ENCODE measurements at regions not wholly inside any gene's neighbourhood (a gene's known extent, or its start where the extent isn't known, plus 50 kb on each side); places are given as distances from the start of the nearest gene placed in this dataset.
A peak's percentile ranks its signal among the peaks of the same experiment; 100 is the strongest.
"Not testable (repeated sequence)": the region's sequence is repeated elsewhere in the genome, so short reads cannot be mapped to it uniquely, and the experiment has no call there.

DNA sequence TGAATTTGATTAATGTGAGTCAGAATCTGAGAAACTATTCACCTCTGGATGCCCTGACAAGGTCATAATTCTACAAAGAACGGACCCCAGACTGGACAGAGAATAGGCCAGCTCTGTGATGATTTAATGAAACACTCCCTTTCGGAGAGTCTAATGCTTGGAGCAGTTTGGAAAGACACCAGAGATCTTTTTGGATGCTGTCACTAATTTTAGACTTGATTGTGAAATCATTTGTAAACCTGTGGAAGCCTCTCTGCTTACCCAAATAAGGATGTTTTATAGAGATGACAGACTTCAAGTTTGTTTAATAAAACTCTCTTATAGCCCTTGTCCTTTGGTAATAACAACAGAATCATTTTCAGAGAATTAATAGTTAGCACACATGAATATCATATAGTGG lies 83.5 kb downstream of the MYL12B start:
- H3K4me3 Mint-ChIP-seq = no peak overlapping the region
- no peaks in the 10 kb centered on the region for H3K36me3 Mint-ChIP-seq (ENCODE audit: low read depth)
- no peaks in the 10 kb centered on the region for H3K9me3 Mint-ChIP-seq
- peaks cover 22% of the 10 kb centered on the region for H3K4me1 Mint-ChIP-seq (ENCODE audit: low read depth)
- no peak overlapping the region for H3K27ac Mint-ChIP-seq
- peaks cover 6% of the 10 kb centered on the region for H3K27me3 Mint-ChIP-seq (ENCODE audit: insufficient read depth)
- TF ChIP-seq, protein P1, sequence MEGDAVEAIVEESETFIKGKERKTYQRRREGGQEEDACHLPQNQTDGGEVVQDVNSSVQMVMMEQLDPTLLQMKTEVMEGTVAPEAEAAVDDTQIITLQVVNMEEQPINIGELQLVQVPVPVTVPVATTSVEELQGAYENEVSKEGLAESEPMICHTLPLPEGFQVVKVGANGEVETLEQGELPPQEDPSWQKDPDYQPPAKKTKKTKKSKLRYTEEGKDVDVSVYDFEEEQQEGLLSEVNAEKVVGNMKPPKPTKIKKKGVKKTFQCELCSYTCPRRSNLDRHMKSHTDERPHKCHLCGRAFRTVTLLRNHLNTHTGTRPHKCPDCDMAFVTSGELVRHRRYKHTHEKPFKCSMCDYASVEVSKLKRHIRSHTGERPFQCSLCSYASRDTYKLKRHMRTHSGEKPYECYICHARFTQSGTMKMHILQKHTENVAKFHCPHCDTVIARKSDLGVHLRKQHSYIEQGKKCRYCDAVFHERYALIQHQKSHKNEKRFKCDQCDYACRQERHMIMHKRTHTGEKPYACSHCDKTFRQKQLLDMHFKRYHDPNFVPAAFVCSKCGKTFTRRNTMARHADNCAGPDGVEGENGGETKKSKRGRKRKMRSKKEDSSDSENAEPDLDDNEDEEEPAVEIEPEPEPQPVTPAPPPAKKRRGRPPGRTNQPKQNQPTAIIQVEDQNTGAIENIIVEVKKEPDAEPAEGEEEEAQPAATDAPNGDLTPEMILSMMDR (IDR thresholded peaks at IDR 0.05) = no peak
- no peak for DNase-seq

GRCh38 chr18:3345885-3346284 lies 84.0 kb downstream of the MYL12B start:
- Mint-ChIP-seq H3K4me3 (no peak overlapping the region), H3K9me3 (no peaks in the 10 kb centered on the region), H3K4me1 (ENCODE audit: low read depth) (peaks cover 18% of the 10 kb centered on the region), H3K27ac (no peak overlapping the region; the same call in 1 of the 2 replicates), H3K27me3 (ENCODE audit: insufficient read depth) (peaks cover 6% of the 10 kb centered on the region), H3K36me3 (ENCODE audit: low read depth) (no peaks in the 10 kb centered on the region)
- DNase-seq = no peak
- TF ChIP-seq, protein P1 (IDR thresholded peaks at IDR 0.05) = no peak

GRCh38 chr18:3346487-3346886 lies 84.6 kb downstream of the MYL12B start:
- H3K4me3 Mint-ChIP-seq = no peak overlapping the region
- H3K36me3 Mint-ChIP-seq (ENCODE audit: low read depth) = no peaks in the 10 kb centered on the region
- TF ChIP-seq, protein P1 (IDR thresholded peaks at IDR 0.05) = no peak
- H3K9me3 Mint-ChIP-seq = no peaks in the 10 kb centered on the region
- peak; percentile 9 for DNase-seq
- peaks cover 7% of the 10 kb centered on the region for H3K27me3 Mint-ChIP-seq (ENCODE audit: insufficient read depth)
- peaks cover 15% of the 10 kb centered on the region for H3K4me1 Mint-ChIP-seq (ENCODE audit: low read depth)
- H3K27ac Mint-ChIP-seq = no peak overlapping the region

- no peaks in the 10 kb centered on the region for H3K9me3 Mint-ChIP-seq
- H3K27ac Mint-ChIP-seq = no peak overlapping the region
- no peak overlapping the region for H3K4me3 Mint-ChIP-seq
- no peaks in the 10 kb centered on the region for H3K36me3 Mint-ChIP-seq (ENCODE audit: low read depth)
- peaks cover 15% of the 10 kb centered on the region for H3K4me1 Mint-ChIP-seq (ENCODE audit: low read depth)
- peaks cover 7% of the 10 kb centered on the region for H3K27me3 Mint-ChIP-seq (ENCODE audit: insufficient read depth)
- no peak for DNase-seq
- TF ChIP-seq, protein P1 (IDR thresholded peaks at IDR 0.05) = no peak
These were observed 85.4 kb downstream of the MYL12B start for GRCh38 chr18:3347286-3347803.

DNA sequence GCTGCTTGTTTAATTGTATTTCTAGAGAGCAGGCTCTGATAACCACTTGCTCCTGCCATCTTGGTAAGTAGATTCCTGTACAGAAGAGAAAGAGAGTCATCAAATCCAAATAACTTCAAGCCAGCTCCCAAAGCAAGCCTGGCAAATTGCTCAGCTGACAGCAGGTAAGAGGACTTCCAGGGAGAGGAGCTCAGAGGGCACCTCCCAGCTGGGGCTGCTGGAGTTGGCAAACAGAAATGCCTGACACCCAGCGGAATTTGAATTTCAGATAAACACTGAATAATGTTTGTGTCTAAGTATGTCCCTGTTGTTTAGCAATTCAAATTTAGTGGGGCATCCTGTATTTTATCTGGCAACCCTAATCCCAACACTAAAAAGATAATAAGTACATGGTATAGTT lies 86.2 kb downstream of the MYL12B start:
- Mint-ChIP-seq H3K4me3 (no peak overlapping the region), H3K9me3 (no peaks in the 10 kb centered on the region), H3K27me3 (ENCODE audit: insufficient read depth) (peaks cover 7% of the 10 kb centered on the region), H3K36me3 (ENCODE audit: low read depth) (no peaks in the 10 kb centered on the region), H3K4me1 (ENCODE audit: low read depth) (peaks cover 15% of the 10 kb centered on the region), H3K27ac (no peak overlapping the region)
- no peak for DNase-seq
- TF ChIP-seq, protein P1 (IDR thresholded peaks at IDR 0.05) = no peak

GRCh38 chr18:3349046-3349841 lies 87.3 kb downstream of the MYL12B start:
- H3K36me3 Mint-ChIP-seq (ENCODE audit: low read depth); H3K9me3 Mint-ChIP-seq; DNase-seq; H3K27ac Mint-ChIP-seq; H3K27me3 Mint-ChIP-seq (ENCODE audit: insufficient read depth); H3K4me3 Mint-ChIP-seq: not testable (repeated sequence)
- peaks cover 15% of the 10 kb centered on the region for H3K4me1 Mint-ChIP-seq (ENCODE audit: low read depth)
